SK-N-SH (cell line): ENCODE measurements at regions not wholly inside any gene's neighbourhood (a gene's known extent, or its start where the extent isn't known, plus 50 kb on each side); places are given as distances from the start of the nearest gene placed in this dataset.

Experiments
- CTCF ChIA-PET: fragments of 300-600, 350-600 bp; formaldehyde crosslinking; extraction: SDS; loops from one replicate; lab custom pipeline; 2021; lab: Yijun Ruan, JAX
- POLR2A ChIA-PET: fragments of 350-600 bp; sonication (Branson Sonifier 250); formaldehyde crosslinking; extraction: SDS; loops from one replicate; lab custom pipeline; 2020; ENCODE audit warnings: antibody characterized with exemption, inconsistent platforms; lab: Yijun Ruan, JAX
- DNase-seq: peaks from one replicate; pipeline ENCODE4 v3.0.0; 2012
- H2AFZ ChIP-seq: fragments of 200-600 bp; sonication (generic); 2 replicates; pipeline ENCODE4 v1.8.1; 2016; ENCODE audit warnings: antibody characterized with exemption, mild to moderate bottlenecking, low read depth
- H3F3A ChIP-seq: fragments of 200-600 bp; sonication (generic); replicated peaks from 2 replicates; pipeline ENCODE3; 2016; ENCODE audit warnings: antibody characterized with exemption, mild to moderate bottlenecking; ENCODE audit not compliant: insufficient read depth
- H3K27ac ChIP-seq, 2 experiments: fragments of 200-500 bp in 1 of 2; fragments of 200-600 bp in 1 of 2; sonication (Bioruptor generic) in 1 of 2; sonication (generic), shearing (Covaris generic) in 1 of 2; 2 replicates each; pipeline versions ENCODE4 v1.5.1 to v1.6.1; 2014 to 2016; ENCODE audit warnings: low read depth in 2 of 2, inconsistent platforms in 1 of 2, low read length in 1 of 2, mild to moderate bottlenecking in 1 of 2, mixed read lengths in 1 of 2
- H3K27me3 ChIP-seq: fragments of 200-600 bp; sonication (generic), shearing (Covaris generic); 2 replicates; pipeline ENCODE4 v1.6.1; 2016; ENCODE audit warnings: mixed run types; ENCODE audit not compliant: insufficient read depth
- H3K36me3 ChIP-seq, 2 experiments: fragments of 200-500 bp in 1 of 2; fragments of 200-600 bp in 1 of 2; sonication (Bioruptor generic) in 1 of 2; sonication (generic) in 1 of 2; replicated peaks in 1 of 2; 2 replicates each; pipeline versions ENCODE3 to v1.5.1; 2014 to 2016; ENCODE audit warnings: low read length in 1 of 2, mild to moderate bottlenecking in 1 of 2; ENCODE audit not compliant: insufficient read depth in 2 of 2, control insufficient read depth in 1 of 2
- H3K4me1 ChIP-seq, 2 experiments: fragments of 200-500 bp in 1 of 2; fragments of 200-600 bp in 1 of 2; sonication (Bioruptor generic) in 1 of 2; sonication (generic), shearing (Covaris generic) in 1 of 2; 2 replicates each; pipeline versions ENCODE4 v1.5.1 to v1.6.1; 2014 to 2016; ENCODE audit warnings: low read depth in 1 of 2, low read length in 1 of 2, mixed run types in 1 of 2; ENCODE audit not compliant: insufficient read depth in 2 of 2, control insufficient read depth in 1 of 2
- H3K4me2 ChIP-seq: fragments of 200-600 bp; sonication (generic), shearing (Covaris generic); 2 replicates; pipeline ENCODE4 v1.6.1; 2017; ENCODE audit warnings: mixed run types
- H3K4me3 ChIP-seq, 2 experiments: fragments of 200-500 bp in 1 of 2; fragments of 200-600 bp in 1 of 2; sonication (Bioruptor generic) in 1 of 2; sonication (generic), shearing (Covaris generic) in 1 of 2; 2 replicates each; pipeline versions ENCODE4 v1.5.1 to v1.8.1; 2014 to 2016; ENCODE audit warnings: low read depth in 2 of 2, inconsistent platforms in 1 of 2, low read length in 1 of 2, mild to moderate bottlenecking in 1 of 2, mixed read lengths in 1 of 2, moderate library complexity in 1 of 2
- H3K79me2 ChIP-seq: fragments of 200-600 bp; sonication (generic); 2 replicates; pipeline ENCODE4 v1.8.1; 2017; ENCODE audit warnings: mild to moderate bottlenecking; ENCODE audit not compliant: insufficient read depth
- H3K9ac ChIP-seq: fragments of 200-600 bp; sonication (generic); 2 replicates; pipeline ENCODE4 v1.6.1; 2017; ENCODE audit warnings: mixed run types
- H3K9me2 ChIP-seq: fragments of 200-600 bp; sonication (generic); 2 replicates; pipeline ENCODE4 v1.6.1; 2017; ENCODE audit warnings: mixed run types
- H3K9me3 ChIP-seq: fragments of 200-600 bp; sonication (generic); 2 replicates; pipeline ENCODE4 v1.6.1; 2017; ENCODE audit warnings: mixed run types, mild to moderate bottlenecking, moderate library complexity
- H4K20me1 ChIP-seq: fragments of 200-600 bp; sonication (generic); 2 replicates; pipeline ENCODE4 v1.6.1; 2017; ENCODE audit warnings: mild to moderate bottlenecking, mixed run types; ENCODE audit not compliant: insufficient read depth
- CHD2 ChIP-seq: fragments of 150-350 bp; IDR thresholded peaks from 2 replicates; pipeline ENCODE4 v1.6.1; 2018; ENCODE audit warnings: low read length; ENCODE audit not compliant: partially characterized antibody
- ELF1 ChIP-seq: IDR thresholded peaks from 2 replicates; pipeline ENCODE4 v1.4.0; 2012
- EZH2phosphoT487 ChIP-seq: fragments of 200-600 bp; sonication (generic); IDR thresholded peaks from 2 replicates; pipeline ENCODE4 v1.6.1; 2017; ENCODE audit warnings: low read depth, mixed run types, mild to moderate bottlenecking, antibody characterized with exemption, moderate library complexity, borderline replicate concordance
- FOSL2 ChIP-seq: IDR thresholded peaks from 2 replicates; pipeline ENCODE4 v1.4.0; 2012; ENCODE audit warnings: low read depth, mild to moderate bottlenecking, moderate library complexity, borderline replicate concordance
- FOXM1 ChIP-seq: IDR thresholded peaks from 2 replicates; pipeline ENCODE4 v1.4.0; 2012; ENCODE audit warnings: low read depth, mild to moderate bottlenecking
- NFIC ChIP-seq: IDR thresholded peaks from 2 replicates; pipeline ENCODE4 v1.4.0; 2012; ENCODE audit warnings: borderline replicate concordance
- RAD21 ChIP-seq: IDR thresholded peaks from 2 replicates; pipeline ENCODE4 v1.6.1; 2012; ENCODE audit warnings: mild to moderate bottlenecking, low read length
- SIN3A ChIP-seq: IDR thresholded peaks from 2 replicates; pipeline ENCODE4 v1.6.1; 2012; ENCODE audit warnings: low read depth, mild to moderate bottlenecking, low read length, moderate library complexity, borderline replicate concordance
- TEAD4 ChIP-seq: IDR thresholded peaks from 2 replicates; pipeline ENCODE4 v1.4.0; 2012; ENCODE audit warnings: mild to moderate bottlenecking, borderline replicate concordance; ENCODE audit not compliant: insufficient read depth
- WGBS: methylation state at CpG from one replicate; pipeline ENCODE4 v1.1.6; 2017; ENCODE audit warnings: low lambda C conversion rate; 5-methylcytosine and 5-hydroxymethylcytosine counted together
- TF ChIP-seq, protein P1 (sequence below): fragments of 150-350 bp; IDR thresholded peaks from 2 replicates; pipeline ENCODE4 v1.6.1; 2017; ENCODE audit warnings: antibody characterized with exemption, low read length, low read depth, borderline replicate concordance
- TF ChIP-seq, protein P2 (sequence below): IDR thresholded peaks from 2 replicates; pipeline ENCODE4 v1.4.0; 2012; ENCODE audit warnings: low read depth, borderline replicate concordance

DNA sequence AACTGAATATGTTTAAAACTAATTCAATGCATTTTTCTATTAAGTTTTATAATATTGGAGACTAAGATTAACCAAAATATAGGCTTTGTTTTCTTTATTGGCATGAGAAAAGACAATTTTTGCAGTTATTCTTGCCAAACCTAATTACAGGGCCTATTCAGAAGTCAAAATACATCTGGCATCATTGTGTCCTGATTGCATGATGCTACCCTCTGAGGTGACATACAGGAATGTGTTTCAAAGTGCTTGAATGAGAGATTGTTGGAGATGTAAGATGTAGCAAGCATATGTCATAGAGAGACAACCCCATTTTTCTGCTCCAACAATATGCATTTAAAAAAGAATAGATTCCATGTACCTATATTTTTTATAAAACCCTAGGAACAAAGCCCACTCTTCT, 1036.4 kb downstream of the PCDH18 start:
- no peaks in the 10 kb centered on the region; the same call in 1 of the 2 replicates for H3K9me2 ChIP-seq
- ChIA-PET POLR2A (no interaction called here), CTCF (no interaction called here)
- no peaks in the 10 kb centered on the region for H3K36me3 ChIP-seq
- H2AFZ ChIP-seq, result no peak overlapping the region
- DNase-seq, result no peak
- H3K27me3 ChIP-seq, result no peaks in the 10 kb centered on the region
- H3K4me1 ChIP-seq, result no peaks in the 10 kb centered on the region
- H3K4me2 ChIP-seq, result no peak overlapping the region
- TF ChIP-seq RAD21 (no peak), EZH2phosphoT487 (no peak), TEAD4 (no peak), FOSL2 (no peak)
- TF ChIP-seq, protein P1, sequence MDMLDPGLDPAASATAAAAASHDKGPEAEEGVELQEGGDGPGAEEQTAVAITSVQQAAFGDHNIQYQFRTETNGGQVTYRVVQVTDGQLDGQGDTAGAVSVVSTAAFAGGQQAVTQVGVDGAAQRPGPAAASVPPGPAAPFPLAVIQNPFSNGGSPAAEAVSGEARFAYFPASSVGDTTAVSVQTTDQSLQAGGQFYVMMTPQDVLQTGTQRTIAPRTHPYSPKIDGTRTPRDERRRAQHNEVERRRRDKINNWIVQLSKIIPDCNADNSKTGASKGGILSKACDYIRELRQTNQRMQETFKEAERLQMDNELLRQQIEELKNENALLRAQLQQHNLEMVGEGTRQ, result no peak
- no peaks in the 10 kb centered on the region for H3K79me2 ChIP-seq
- no peak overlapping the region for H3K9ac ChIP-seq
- no peaks in the 10 kb centered on the region for H3K9me3 ChIP-seq
- no peaks in the 10 kb centered on the region for H3F3A ChIP-seq
- no peak overlapping the region for H3K27ac ChIP-seq
- no peaks in the 10 kb centered on the region for H4K20me1 ChIP-seq
- no peak overlapping the region for H3K4me3 ChIP-seq

DNA sequence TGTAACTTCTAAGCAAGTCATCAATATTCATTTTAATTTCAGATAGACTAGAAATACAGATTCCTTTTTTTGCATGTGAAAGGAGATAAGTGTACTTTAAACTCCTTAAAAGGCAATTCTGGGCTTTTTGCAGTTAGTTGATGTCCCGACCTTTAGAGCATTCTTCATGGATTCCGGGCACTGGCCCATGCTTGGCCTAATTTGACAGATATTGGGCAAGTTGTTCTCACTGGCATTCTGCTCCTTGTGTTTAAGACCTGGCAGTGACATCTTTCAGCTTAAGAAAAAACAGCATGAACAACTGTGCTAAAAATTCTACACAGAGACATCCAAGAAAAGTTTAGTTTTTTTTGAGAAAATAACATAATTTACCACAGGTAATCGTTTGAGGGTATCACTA, 1037.2 kb downstream of the PCDH18 start:
- Histone ChIP-seq H3K27me3 (no peaks in the 10 kb centered on the region), H3K4me1 (no peaks in the 10 kb centered on the region), H4K20me1 (no peaks in the 10 kb centered on the region), H2AFZ (no peak overlapping the region), H3K27ac (no peak overlapping the region), H3K79me2 (no peaks in the 10 kb centered on the region), H3K9ac (no peak overlapping the region), H3K9me2 (no peaks in the 10 kb centered on the region; the same call in 1 of the 2 replicates), H3K4me2 (no peak overlapping the region)
- CTCF ChIA-PET, result no interaction called here
- WGBS, result 41% methylated on average over 3 of the region's 3 CpGs
- POLR2A ChIA-PET, result no interaction called here
- TF ChIP-seq, protein P1, result no peak
- TF ChIP-seq NFIC (no peak), ELF1 (no peak), SIN3A (no peak), FOXM1 (no peak), CHD2 (no peak)
- TF ChIP-seq, protein P2, sequence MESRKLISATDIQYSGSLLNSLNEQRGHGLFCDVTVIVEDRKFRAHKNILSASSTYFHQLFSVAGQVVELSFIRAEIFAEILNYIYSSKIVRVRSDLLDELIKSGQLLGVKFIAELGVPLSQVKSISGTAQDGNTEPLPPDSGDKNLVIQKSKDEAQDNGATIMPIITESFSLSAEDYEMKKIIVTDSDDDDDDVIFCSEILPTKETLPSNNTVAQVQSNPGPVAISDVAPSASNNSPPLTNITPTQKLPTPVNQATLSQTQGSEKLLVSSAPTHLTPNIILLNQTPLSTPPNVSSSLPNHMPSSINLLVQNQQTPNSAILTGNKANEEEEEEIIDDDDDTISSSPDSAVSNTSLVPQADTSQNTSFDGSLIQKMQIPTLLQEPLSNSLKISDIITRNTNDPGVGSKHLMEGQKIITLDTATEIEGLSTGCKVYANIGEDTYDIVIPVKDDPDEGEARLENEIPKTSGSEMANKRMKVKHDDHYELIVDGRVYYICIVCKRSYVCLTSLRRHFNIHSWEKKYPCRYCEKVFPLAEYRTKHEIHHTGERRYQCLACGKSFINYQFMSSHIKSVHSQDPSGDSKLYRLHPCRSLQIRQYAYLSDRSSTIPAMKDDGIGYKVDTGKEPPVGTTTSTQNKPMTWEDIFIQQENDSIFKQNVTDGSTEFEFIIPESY, result no peak
- TF ChIP-seq, all 33 proteins: peak for 0
- no peak for DNase-seq
- no peaks in the 10 kb centered on the region for H3K36me3 ChIP-seq
- H3F3A ChIP-seq, result no peaks in the 10 kb centered on the region
- H3K4me3 ChIP-seq, result no peak overlapping the region
- no peaks in the 10 kb centered on the region for H3K9me3 ChIP-seq
